ENCODE measurements at regions not wholly inside any gene's neighbourhood (a gene's known extent, or its start where the extent isn't known, plus 50 kb on each side); places are given as distances from the start of the nearest gene placed in this dataset.

DNA sequence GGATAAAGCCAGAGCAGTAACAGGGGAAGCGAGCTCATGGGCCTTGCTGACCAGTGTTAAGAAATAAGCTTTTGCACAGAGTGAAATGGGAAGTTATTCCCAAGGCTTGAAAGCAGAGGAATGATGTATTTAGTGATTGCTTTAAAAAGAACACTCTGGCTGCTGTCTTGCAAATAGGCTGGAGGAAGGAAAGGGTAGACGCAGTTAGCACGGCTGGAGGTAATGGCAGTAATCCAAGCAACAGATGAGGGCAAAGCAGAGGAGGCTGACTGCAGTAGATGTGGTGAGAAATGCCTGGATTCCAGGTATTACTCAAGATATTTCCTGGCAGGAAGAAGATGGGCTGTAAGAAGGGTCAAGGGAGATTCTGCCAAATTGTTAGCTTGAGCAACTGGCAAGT lies 1342.3 kb upstream of the AGA start:
- Histone ChIP-seq H3K4me1 (no peaks in the 10 kb centered on the region), H3K4me3 (ENCODE audit: low read depth, low read length) (no peak overlapping the region), H3K9me3 (no peaks in the 10 kb centered on the region), H3K36me3 (ENCODE audit: control insufficient read depth, insufficient read depth, low read length) (no peaks in the 10 kb centered on the region), H3K27me3 (replicated peaks; ENCODE audit: control insufficient read depth, insufficient read depth, low read length) (no peaks in the 10 kb centered on the region)
- TF ChIP-seq, protein P1, sequence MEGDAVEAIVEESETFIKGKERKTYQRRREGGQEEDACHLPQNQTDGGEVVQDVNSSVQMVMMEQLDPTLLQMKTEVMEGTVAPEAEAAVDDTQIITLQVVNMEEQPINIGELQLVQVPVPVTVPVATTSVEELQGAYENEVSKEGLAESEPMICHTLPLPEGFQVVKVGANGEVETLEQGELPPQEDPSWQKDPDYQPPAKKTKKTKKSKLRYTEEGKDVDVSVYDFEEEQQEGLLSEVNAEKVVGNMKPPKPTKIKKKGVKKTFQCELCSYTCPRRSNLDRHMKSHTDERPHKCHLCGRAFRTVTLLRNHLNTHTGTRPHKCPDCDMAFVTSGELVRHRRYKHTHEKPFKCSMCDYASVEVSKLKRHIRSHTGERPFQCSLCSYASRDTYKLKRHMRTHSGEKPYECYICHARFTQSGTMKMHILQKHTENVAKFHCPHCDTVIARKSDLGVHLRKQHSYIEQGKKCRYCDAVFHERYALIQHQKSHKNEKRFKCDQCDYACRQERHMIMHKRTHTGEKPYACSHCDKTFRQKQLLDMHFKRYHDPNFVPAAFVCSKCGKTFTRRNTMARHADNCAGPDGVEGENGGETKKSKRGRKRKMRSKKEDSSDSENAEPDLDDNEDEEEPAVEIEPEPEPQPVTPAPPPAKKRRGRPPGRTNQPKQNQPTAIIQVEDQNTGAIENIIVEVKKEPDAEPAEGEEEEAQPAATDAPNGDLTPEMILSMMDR (IDR thresholded peaks at IDR 0.05; ENCODE audit: insufficient read depth in 1 of 2, low read depth in 1 of 2, low read length in 1 of 2, severe bottlenecking in 1 of 2, unreplicated experiment in 1 of 2), result no peak
- no peak for DNase-seq
- Mint-ChIP-seq H3K4me1 (ENCODE audit: low read depth, unreplicated experiment) (no peaks in the 10 kb centered on the region), H3K27me3 (ENCODE audit: insufficient read depth, unreplicated experiment) (no peaks in the 10 kb centered on the region), H3K4me3 (ENCODE audit: unreplicated experiment) (no peak overlapping the region), H3K27ac (ENCODE audit: unreplicated experiment) (no peak overlapping the region), H3K36me3 (ENCODE audit: insufficient read depth, unreplicated experiment) (no peaks in the 10 kb centered on the region), H3K9me3 (ENCODE audit: unreplicated experiment) (no peaks in the 10 kb centered on the region)
- CTCF ChIA-PET, result no interaction called here
- POLR2A ChIA-PET, result no interaction called here
- BruUV-seq (replicated peaks), result no TSS peak
- intact Hi-C loops (cut with micrococcal nuclease; ENCODE audit: unreplicated experiment), result no loop called here

DNA sequence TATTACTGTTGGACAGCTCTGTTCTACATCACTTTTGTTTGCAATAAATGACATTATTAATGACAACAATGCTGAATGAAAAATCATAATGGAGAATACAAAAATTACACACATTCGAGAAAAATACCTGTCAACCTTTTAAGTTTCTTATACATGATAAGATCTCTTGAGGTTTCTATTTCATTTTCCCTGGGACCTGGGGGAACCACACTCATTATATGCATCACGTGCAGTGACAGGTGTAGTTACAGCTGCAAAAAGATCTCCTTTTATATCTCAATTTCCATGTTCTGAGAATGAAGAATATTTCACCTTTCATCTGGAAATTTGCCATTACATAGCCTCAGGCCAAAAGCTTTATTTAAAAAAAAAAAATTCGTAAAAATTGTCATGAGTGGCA lies 1347.0 kb upstream of the AGA start:
- Mint-ChIP-seq H3K27ac (ENCODE audit: unreplicated experiment) (no peak overlapping the region), H3K4me1 (ENCODE audit: low read depth, unreplicated experiment) (no peaks in the 10 kb centered on the region), H3K36me3 (ENCODE audit: insufficient read depth, unreplicated experiment) (no peaks in the 10 kb centered on the region), H3K27me3 (ENCODE audit: insufficient read depth, unreplicated experiment) (no peaks in the 10 kb centered on the region), H3K9me3 (ENCODE audit: unreplicated experiment) (no peaks in the 10 kb centered on the region), H3K4me3 (ENCODE audit: unreplicated experiment) (no peak overlapping the region)
- Histone ChIP-seq H3K36me3 (ENCODE audit: control insufficient read depth, insufficient read depth, low read length) (no peaks in the 10 kb centered on the region), H3K4me1 (no peaks in the 10 kb centered on the region), H3K4me3 (ENCODE audit: low read depth, low read length) (no peak overlapping the region), H3K27me3 (replicated peaks; ENCODE audit: control insufficient read depth, insufficient read depth, low read length) (no peaks in the 10 kb centered on the region), H3K9me3 (no peaks in the 10 kb centered on the region)
- intact Hi-C loops (cut with micrococcal nuclease; ENCODE audit: unreplicated experiment), result no loop called here
- TF ChIP-seq, protein P1 (IDR thresholded peaks at IDR 0.05; ENCODE audit: insufficient read depth in 1 of 2, low read depth in 1 of 2, low read length in 1 of 2, severe bottlenecking in 1 of 2, unreplicated experiment in 1 of 2), result no peak
- no TSS peak for BruUV-seq (replicated peaks)
- CTCF ChIA-PET, result no interaction called here
- DNase-seq, result no peak
- POLR2A ChIA-PET, result no interaction called here

DNA sequence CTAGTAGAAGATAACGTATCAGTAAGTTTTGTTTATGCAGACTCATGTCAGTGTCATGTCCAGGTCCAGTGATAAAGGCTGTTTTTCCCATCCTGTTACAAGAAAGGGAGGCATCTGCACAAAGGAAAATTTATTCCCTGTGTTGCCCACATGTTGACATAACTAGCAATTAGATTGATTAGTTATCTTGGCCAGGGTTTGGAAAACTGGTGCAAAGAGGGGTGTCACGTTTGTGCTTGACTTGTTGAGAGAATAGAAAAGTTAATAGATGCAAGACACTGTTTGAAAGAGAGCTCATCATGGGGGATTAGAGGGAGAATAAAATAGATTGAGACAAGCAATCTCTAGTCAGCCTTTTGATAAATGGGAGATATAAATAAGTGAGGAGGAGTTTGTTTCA lies 1357.0 kb upstream of the AGA start:
- no peaks in the 10 kb centered on the region for H3K27me3 ChIP-seq (replicated peaks; ENCODE audit: control insufficient read depth, insufficient read depth, low read length)
- TF ChIP-seq, protein P1 (IDR thresholded peaks at IDR 0.05; ENCODE audit: insufficient read depth in 1 of 2, low read depth in 1 of 2, low read length in 1 of 2, severe bottlenecking in 1 of 2, unreplicated experiment in 1 of 2), result no peak
- no peaks in the 10 kb centered on the region for H3K36me3 ChIP-seq (ENCODE audit: control insufficient read depth, insufficient read depth, low read length)
- Mint-ChIP-seq H3K4me1 (ENCODE audit: low read depth, unreplicated experiment) (no peaks in the 10 kb centered on the region), H3K4me3 (ENCODE audit: unreplicated experiment) (no peak overlapping the region), H3K27me3 (ENCODE audit: insufficient read depth, unreplicated experiment) (peaks cover 2% of the 10 kb centered on the region), H3K9me3 (ENCODE audit: unreplicated experiment) (no peaks in the 10 kb centered on the region), H3K36me3 (ENCODE audit: insufficient read depth, unreplicated experiment) (no peaks in the 10 kb centered on the region), H3K27ac (ENCODE audit: unreplicated experiment) (no peak overlapping the region)
- no peaks in the 10 kb centered on the region for H3K4me1 ChIP-seq
- ChIA-PET POLR2A (no interaction called here), CTCF (no interaction called here)
- no peak overlapping the region for H3K4me3 ChIP-seq (ENCODE audit: low read depth, low read length)
- no peaks in the 10 kb centered on the region for H3K9me3 ChIP-seq
- no peak for DNase-seq
- intact Hi-C loops (cut with micrococcal nuclease; ENCODE audit: unreplicated experiment), result no loop called here
- no TSS peak for BruUV-seq (replicated peaks)

Measured in Caco-2 (cell line).